ENCODE measurements at regions not wholly inside any gene's neighbourhood (a gene's known extent, or its start where the extent isn't known, plus 50 kb on each side); places are given as distances from the start of the nearest gene placed in this dataset.

DNA sequence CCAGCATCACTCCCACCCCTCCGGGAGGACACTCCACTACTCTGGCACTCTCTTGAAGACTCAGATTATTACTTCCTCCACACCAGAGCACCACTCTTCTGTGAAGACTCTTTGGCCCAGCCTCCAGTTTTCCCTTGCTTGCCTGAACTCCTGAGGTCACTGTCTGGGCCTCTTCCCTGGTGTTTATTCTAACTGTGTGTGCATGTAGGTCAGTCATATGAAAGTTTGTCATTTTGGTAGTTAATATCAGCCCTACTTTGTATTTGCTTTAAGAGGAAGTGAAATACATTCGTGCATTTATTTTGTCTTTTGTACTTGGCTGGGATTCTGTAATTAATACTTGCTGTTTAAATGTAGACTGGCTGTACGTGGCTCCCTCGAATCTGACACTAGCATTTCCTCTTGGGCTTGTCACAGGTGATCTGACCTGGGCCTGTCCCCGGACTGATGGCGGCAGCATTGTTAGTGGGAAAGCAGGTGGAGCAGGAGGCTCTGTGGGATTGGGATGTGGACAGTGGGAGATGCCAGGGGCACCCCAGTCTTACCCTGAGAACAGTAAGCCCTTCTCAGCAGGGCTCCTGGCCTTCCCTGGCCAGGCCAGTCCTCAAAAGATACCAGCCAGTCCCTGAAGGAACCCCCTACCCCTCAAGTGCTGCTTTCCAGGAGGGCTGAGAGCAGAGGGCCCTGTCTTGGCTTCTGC, 350.5 kb downstream of the CDC5L start:
- no peaks in the 10 kb centered on the region for H3K36me3 Mint-ChIP-seq
- H3K27me3 Mint-ChIP-seq (ENCODE audit: low read depth), result no peaks in the 10 kb centered on the region
- no peaks in the 10 kb centered on the region for H3K9me3 Mint-ChIP-seq
- H3K4me1 Mint-ChIP-seq, result peaks cover 23% of the 10 kb centered on the region
- POLR2A ChIA-PET, result no interaction called here
- H3K27ac Mint-ChIP-seq, result 0 out of 2 replicates have a peak overlapping the region, but pooled peaks have one; percentile 12
- DNase-seq (ENCODE audit: low spot score) (no peak), ATAC-seq (no peak)
- no peak overlapping the region for H3K4me3 Mint-ChIP-seq
- CTCF ChIA-PET, result interaction anchor here (1.3 kb wide), 1 partner anchor 82 kb away, joined by 3 read pairs; no protein-coding TSS in a partner anchor
- TF ChIP-seq, protein P1, sequence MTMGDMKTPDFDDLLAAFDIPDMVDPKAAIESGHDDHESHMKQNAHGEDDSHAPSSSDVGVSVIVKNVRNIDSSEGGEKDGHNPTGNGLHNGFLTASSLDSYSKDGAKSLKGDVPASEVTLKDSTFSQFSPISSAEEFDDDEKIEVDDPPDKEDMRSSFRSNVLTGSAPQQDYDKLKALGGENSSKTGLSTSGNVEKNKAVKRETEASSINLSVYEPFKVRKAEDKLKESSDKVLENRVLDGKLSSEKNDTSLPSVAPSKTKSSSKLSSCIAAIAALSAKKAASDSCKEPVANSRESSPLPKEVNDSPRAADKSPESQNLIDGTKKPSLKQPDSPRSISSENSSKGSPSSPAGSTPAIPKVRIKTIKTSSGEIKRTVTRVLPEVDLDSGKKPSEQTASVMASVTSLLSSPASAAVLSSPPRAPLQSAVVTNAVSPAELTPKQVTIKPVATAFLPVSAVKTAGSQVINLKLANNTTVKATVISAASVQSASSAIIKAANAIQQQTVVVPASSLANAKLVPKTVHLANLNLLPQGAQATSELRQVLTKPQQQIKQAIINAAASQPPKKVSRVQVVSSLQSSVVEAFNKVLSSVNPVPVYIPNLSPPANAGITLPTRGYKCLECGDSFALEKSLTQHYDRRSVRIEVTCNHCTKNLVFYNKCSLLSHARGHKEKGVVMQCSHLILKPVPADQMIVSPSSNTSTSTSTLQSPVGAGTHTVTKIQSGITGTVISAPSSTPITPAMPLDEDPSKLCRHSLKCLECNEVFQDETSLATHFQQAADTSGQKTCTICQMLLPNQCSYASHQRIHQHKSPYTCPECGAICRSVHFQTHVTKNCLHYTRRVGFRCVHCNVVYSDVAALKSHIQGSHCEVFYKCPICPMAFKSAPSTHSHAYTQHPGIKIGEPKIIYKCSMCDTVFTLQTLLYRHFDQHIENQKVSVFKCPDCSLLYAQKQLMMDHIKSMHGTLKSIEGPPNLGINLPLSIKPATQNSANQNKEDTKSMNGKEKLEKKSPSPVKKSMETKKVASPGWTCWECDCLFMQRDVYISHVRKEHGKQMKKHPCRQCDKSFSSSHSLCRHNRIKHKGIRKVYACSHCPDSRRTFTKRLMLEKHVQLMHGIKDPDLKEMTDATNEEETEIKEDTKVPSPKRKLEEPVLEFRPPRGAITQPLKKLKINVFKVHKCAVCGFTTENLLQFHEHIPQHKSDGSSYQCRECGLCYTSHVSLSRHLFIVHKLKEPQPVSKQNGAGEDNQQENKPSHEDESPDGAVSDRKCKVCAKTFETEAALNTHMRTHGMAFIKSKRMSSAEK (CRISPR knock-in tag; IDR thresholded peaks at IDR 0.05; ENCODE audit: borderline replicate concordance), result no peak
- TF ChIP-seq GTF2I (CRISPR knock-in tag; conservative IDR thresholded peaks at IDR 0.05) (no peak), OVOL2 (CRISPR knock-in tag; IDR thresholded peaks at IDR 0.05; ENCODE audit: borderline replicate concordance) (no peak), MXD4 (CRISPR knock-in tag; IDR thresholded peaks at IDR 0.05; ENCODE audit: borderline replicate concordance) (no peak), ZNF219 (CRISPR knock-in tag; IDR thresholded peaks at IDR 0.05; ENCODE audit: borderline replicate concordance) (no peak), ZBTB21 (CRISPR knock-in tag; IDR thresholded peaks at IDR 0.05; ENCODE audit: borderline replicate concordance) (no peak), HMGA2 (CRISPR knock-in tag; IDR thresholded peaks at IDR 0.05) (no peak), ZNF263 (CRISPR knock-in tag; IDR thresholded peaks at IDR 0.05; ENCODE audit: low read depth) (no peak), CREB1 (CRISPR knock-in tag; IDR thresholded peaks at IDR 0.05) (no peak), IRF2 (CRISPR knock-in tag; IDR thresholded peaks at IDR 0.05; ENCODE audit: borderline replicate concordance, low read depth) (no peak), TP53 (CRISPR knock-in tag; IDR thresholded peaks at IDR 0.05) (no peak)
- TF ChIP-seq, protein P2, sequence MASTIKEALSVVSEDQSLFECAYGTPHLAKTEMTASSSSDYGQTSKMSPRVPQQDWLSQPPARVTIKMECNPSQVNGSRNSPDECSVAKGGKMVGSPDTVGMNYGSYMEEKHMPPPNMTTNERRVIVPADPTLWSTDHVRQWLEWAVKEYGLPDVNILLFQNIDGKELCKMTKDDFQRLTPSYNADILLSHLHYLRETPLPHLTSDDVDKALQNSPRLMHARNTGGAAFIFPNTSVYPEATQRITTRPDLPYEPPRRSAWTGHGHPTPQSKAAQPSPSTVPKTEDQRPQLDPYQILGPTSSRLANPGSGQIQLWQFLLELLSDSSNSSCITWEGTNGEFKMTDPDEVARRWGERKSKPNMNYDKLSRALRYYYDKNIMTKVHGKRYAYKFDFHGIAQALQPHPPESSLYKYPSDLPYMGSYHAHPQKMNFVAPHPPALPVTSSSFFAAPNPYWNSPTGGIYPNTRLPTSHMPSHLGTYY (CRISPR knock-in tag; IDR thresholded peaks at IDR 0.05), result no peak
- TF ChIP-seq, protein P3, sequence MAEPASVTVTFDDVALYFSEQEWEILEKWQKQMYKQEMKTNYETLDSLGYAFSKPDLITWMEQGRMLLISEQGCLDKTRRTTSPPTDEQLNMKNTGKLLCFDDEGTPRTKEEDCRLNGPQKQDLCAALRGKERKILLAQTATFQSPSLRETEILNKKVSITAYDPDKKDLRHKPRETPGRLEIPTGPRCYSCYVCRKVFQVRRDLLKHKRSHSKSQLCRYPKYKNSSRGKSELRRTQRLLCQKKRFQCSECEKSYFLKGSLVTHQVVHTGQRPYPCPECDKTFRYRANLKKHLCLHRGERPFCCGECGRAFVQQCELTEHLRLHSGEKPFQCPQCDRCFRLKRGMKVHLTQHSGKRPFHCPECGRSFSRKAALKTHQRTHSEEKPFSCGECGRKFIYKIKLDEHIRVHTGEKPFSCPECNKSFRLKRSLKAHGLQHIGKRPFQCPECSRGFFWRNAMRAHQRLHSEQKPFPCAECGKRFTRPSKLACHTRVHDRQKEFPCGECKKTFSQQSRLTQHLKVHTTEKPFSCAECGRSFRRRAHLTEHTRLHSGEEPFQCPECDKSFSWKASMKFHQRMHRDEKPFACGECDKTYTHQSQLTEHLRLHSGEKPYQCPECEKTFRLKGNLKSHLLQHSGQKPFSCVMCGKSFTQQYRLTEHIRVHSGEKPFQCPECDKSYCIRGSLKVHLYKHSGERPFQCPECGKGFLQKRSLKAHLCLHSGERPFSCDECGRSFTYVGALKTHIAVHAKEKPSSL (CRISPR knock-in tag; conservative IDR thresholded peaks at IDR 0.05), result no peak
- TF ChIP-seq, protein P4, sequence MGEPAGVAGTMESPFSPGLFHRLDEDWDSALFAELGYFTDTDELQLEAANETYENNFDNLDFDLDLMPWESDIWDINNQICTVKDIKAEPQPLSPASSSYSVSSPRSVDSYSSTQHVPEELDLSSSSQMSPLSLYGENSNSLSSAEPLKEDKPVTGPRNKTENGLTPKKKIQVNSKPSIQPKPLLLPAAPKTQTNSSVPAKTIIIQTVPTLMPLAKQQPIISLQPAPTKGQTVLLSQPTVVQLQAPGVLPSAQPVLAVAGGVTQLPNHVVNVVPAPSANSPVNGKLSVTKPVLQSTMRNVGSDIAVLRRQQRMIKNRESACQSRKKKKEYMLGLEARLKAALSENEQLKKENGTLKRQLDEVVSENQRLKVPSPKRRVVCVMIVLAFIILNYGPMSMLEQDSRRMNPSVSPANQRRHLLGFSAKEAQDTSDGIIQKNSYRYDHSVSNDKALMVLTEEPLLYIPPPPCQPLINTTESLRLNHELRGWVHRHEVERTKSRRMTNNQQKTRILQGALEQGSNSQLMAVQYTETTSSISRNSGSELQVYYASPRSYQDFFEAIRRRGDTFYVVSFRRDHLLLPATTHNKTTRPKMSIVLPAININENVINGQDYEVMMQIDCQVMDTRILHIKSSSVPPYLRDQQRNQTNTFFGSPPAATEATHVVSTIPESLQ (CRISPR knock-in tag; IDR thresholded peaks at IDR 0.05), result no peak
- TF ChIP-seq, protein P5, sequence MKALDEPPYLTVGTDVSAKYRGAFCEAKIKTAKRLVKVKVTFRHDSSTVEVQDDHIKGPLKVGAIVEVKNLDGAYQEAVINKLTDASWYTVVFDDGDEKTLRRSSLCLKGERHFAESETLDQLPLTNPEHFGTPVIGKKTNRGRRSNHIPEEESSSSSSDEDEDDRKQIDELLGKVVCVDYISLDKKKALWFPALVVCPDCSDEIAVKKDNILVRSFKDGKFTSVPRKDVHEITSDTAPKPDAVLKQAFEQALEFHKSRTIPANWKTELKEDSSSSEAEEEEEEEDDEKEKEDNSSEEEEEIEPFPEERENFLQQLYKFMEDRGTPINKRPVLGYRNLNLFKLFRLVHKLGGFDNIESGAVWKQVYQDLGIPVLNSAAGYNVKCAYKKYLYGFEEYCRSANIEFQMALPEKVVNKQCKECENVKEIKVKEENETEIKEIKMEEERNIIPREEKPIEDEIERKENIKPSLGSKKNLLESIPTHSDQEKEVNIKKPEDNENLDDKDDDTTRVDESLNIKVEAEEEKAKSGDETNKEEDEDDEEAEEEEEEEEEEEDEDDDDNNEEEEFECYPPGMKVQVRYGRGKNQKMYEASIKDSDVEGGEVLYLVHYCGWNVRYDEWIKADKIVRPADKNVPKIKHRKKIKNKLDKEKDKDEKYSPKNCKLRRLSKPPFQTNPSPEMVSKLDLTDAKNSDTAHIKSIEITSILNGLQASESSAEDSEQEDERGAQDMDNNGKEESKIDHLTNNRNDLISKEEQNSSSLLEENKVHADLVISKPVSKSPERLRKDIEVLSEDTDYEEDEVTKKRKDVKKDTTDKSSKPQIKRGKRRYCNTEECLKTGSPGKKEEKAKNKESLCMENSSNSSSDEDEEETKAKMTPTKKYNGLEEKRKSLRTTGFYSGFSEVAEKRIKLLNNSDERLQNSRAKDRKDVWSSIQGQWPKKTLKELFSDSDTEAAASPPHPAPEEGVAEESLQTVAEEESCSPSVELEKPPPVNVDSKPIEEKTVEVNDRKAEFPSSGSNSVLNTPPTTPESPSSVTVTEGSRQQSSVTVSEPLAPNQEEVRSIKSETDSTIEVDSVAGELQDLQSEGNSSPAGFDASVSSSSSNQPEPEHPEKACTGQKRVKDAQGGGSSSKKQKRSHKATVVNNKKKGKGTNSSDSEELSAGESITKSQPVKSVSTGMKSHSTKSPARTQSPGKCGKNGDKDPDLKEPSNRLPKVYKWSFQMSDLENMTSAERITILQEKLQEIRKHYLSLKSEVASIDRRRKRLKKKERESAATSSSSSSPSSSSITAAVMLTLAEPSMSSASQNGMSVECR (CRISPR knock-in tag; IDR thresholded peaks at IDR 0.05; ENCODE audit: borderline replicate concordance), result no peak
- TF ChIP-seq, protein P6, sequence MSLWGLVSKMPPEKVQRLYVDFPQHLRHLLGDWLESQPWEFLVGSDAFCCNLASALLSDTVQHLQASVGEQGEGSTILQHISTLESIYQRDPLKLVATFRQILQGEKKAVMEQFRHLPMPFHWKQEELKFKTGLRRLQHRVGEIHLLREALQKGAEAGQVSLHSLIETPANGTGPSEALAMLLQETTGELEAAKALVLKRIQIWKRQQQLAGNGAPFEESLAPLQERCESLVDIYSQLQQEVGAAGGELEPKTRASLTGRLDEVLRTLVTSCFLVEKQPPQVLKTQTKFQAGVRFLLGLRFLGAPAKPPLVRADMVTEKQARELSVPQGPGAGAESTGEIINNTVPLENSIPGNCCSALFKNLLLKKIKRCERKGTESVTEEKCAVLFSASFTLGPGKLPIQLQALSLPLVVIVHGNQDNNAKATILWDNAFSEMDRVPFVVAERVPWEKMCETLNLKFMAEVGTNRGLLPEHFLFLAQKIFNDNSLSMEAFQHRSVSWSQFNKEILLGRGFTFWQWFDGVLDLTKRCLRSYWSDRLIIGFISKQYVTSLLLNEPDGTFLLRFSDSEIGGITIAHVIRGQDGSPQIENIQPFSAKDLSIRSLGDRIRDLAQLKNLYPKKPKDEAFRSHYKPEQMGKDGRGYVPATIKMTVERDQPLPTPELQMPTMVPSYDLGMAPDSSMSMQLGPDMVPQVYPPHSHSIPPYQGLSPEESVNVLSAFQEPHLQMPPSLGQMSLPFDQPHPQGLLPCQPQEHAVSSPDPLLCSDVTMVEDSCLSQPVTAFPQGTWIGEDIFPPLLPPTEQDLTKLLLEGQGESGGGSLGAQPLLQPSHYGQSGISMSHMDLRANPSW (CRISPR knock-in tag; conservative IDR thresholded peaks at IDR 0.05; ENCODE audit: low read depth), result no peak
- TF ChIP-seq, protein P7, sequence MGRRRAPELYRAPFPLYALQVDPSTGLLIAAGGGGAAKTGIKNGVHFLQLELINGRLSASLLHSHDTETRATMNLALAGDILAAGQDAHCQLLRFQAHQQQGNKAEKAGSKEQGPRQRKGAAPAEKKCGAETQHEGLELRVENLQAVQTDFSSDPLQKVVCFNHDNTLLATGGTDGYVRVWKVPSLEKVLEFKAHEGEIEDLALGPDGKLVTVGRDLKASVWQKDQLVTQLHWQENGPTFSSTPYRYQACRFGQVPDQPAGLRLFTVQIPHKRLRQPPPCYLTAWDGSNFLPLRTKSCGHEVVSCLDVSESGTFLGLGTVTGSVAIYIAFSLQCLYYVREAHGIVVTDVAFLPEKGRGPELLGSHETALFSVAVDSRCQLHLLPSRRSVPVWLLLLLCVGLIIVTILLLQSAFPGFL (CRISPR knock-in tag; IDR thresholded peaks at IDR 0.05; ENCODE audit: borderline replicate concordance), result no peak
